Ovary (tissue), 3 donors: ENCODE measurements at regions not wholly inside any gene's neighbourhood (a gene's known extent, or its start where the extent isn't known, plus 50 kb on each side); places are given as distances from the start of the nearest gene placed in this dataset.

Source experiments
- POLR2A ChIP-seq: fragments of 450-650 bp; IDR thresholded peaks from one replicate; pipeline ENCODE4 v1.6.1; 2017; ENCODE audit warnings: antibody characterized with exemption, mild to moderate bottlenecking, moderate library complexity
- TF ChIP-seq, protein P1 (sequence below), 3 donors: fragments of 450-650 bp in 2 of 3; fragments of 200-600 bp in 1 of 3; IDR thresholded peaks; one replicate each; pipeline versions ENCODE4 v1.5.1 to v1.8.0; 2016 to 2022; ENCODE audit warnings: antibody characterized with exemption in 3 of 3, mild to moderate bottlenecking in 1 of 3
- donor health status: DM: no; HTN: no; CAD: no.

DNA sequence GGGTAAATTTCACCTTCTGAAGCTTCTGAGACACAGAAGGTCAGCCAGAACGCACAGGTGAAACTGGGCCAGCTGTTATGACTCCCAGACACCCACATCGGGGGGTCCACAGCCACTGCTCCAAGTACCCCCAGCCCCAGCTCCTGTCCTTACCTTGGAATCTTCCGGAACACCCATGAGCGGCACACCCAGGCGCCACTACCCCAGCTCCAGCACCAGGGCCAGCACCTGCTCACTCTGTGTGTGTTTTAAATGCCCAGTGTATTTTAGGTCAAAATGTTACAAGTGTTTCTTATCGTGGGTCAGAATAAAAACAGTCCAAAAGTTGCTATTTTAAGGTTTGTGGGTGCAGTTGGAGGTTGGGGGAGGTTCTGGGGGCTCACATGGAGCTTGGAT lies 116.3 kb downstream of the RMI2 start:
- TF ChIP-seq, protein P1, sequence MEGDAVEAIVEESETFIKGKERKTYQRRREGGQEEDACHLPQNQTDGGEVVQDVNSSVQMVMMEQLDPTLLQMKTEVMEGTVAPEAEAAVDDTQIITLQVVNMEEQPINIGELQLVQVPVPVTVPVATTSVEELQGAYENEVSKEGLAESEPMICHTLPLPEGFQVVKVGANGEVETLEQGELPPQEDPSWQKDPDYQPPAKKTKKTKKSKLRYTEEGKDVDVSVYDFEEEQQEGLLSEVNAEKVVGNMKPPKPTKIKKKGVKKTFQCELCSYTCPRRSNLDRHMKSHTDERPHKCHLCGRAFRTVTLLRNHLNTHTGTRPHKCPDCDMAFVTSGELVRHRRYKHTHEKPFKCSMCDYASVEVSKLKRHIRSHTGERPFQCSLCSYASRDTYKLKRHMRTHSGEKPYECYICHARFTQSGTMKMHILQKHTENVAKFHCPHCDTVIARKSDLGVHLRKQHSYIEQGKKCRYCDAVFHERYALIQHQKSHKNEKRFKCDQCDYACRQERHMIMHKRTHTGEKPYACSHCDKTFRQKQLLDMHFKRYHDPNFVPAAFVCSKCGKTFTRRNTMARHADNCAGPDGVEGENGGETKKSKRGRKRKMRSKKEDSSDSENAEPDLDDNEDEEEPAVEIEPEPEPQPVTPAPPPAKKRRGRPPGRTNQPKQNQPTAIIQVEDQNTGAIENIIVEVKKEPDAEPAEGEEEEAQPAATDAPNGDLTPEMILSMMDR (IDR thresholded peaks at IDR 0.05) = no peak
- no peak for TF ChIP-seq POLR2A
